Loucy (cell line): ENCODE measurements at regions not wholly inside any gene's neighbourhood (a gene's known extent, or its start where the extent isn't known, plus 50 kb on each side); places are given as distances from the start of the nearest gene placed in this dataset.

Source experiments
- EZH2phosphoT487 ChIP-seq: fragments of 200-600 bp; IDR thresholded peaks from 2 replicates; pipeline ENCODE4 v1.6.1; 2018; ENCODE audit warnings: antibody characterized with exemption, mild to moderate bottlenecking, moderate library complexity, borderline replicate concordance
- TF ChIP-seq, protein P1 (sequence below): fragments of 200-600 bp; sonication (generic); conservative IDR thresholded peaks from 2 replicates; pipeline ENCODE4 v1.5.1; 2014; ENCODE audit warnings: mild to moderate bottlenecking, antibody characterized with exemption, low read length

DNA sequence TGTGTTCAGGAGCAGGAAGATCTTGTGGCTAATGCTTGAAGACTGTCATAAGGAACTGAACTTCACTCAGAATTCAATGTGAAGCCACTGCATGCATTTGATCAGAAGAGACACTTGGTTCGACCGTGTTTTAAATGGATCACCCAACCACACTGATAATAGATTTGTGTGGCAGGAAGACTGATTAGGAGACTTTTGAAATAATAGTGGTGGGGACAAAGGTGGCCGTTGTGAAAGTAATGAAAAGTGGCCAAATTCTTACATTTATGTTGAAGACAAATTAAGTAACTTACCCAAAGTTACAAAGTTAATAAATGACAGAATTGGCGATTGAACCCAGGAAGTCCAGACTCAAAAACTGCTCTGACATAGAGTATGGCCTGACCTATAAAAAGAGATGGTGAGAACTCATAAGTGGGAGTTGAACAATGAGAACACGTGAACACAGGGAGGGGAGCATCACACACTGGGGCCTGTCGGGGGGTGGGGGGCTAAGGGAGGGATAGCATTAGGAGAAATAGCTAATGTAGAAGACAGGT lies 286.9 kb upstream of the DNAJC19 start:
- TF ChIP-seq, protein P1, sequence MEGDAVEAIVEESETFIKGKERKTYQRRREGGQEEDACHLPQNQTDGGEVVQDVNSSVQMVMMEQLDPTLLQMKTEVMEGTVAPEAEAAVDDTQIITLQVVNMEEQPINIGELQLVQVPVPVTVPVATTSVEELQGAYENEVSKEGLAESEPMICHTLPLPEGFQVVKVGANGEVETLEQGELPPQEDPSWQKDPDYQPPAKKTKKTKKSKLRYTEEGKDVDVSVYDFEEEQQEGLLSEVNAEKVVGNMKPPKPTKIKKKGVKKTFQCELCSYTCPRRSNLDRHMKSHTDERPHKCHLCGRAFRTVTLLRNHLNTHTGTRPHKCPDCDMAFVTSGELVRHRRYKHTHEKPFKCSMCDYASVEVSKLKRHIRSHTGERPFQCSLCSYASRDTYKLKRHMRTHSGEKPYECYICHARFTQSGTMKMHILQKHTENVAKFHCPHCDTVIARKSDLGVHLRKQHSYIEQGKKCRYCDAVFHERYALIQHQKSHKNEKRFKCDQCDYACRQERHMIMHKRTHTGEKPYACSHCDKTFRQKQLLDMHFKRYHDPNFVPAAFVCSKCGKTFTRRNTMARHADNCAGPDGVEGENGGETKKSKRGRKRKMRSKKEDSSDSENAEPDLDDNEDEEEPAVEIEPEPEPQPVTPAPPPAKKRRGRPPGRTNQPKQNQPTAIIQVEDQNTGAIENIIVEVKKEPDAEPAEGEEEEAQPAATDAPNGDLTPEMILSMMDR, result no peak
- TF ChIP-seq EZH2phosphoT487, result no peak
